ENCODE measurements at regions not wholly inside any gene's neighbourhood (a gene's known extent, or its start where the extent isn't known, plus 50 kb on each side); places are given as distances from the start of the nearest gene placed in this dataset.

GRCh38 chr1:8267307-8267706 is 50.6 kb upstream of the SLC45A1 start:
- Histone ChIP-seq H3K27me3 (ENCODE audit: control insufficient read depth, insufficient read depth, low read length) (no peaks in the 10 kb centered on the region), H3K4me1 (ENCODE audit: control insufficient read depth, insufficient read depth, low read length) (no peaks in the 10 kb centered on the region), H3K4me3 (ENCODE audit: low read length) (no peak overlapping the region), H3K36me3 (ENCODE audit: control insufficient read depth, insufficient read depth, low read length) (no peaks in the 10 kb centered on the region), H3K9me3 (replicated peaks; ENCODE audit: control insufficient read depth, low read depth, low read length) (no peaks in the 10 kb centered on the region), H3K27ac (ENCODE audit: low read length) (no peak overlapping the region)
- no peak for DNase-seq
- WGBS (ENCODE audit: insufficient coverage) = 38% methylated on average over 2 of the region's 5 CpGs

- Histone ChIP-seq H3K4me3 (ENCODE audit: low read length) (no peak overlapping the region), H3K27ac (ENCODE audit: low read length) (peak overlapping the region; percentile 13), H3K36me3 (ENCODE audit: control insufficient read depth, insufficient read depth, low read length) (no peaks in the 10 kb centered on the region), H3K9me3 (replicated peaks; ENCODE audit: control insufficient read depth, low read depth, low read length) (no peaks in the 10 kb centered on the region), H3K27me3 (ENCODE audit: control insufficient read depth, insufficient read depth, low read length) (no peaks in the 10 kb centered on the region), H3K4me1 (ENCODE audit: control insufficient read depth, insufficient read depth, low read length) (no peaks in the 10 kb centered on the region)
- WGBS (ENCODE audit: insufficient coverage) = no CpG with 5 or more reads among the region's 8 CpGs
- no peak for DNase-seq
These were observed 51.3 kb upstream of the SLC45A1 start for GRCh38 chr1:8266436-8267165.

GRCh38 chr1:8263791-8264190 is 54.1 kb upstream of the SLC45A1 start:
- Histone ChIP-seq H3K9me3 (replicated peaks; ENCODE audit: control insufficient read depth, low read depth, low read length) (no peaks in the 10 kb centered on the region), H3K4me1 (ENCODE audit: control insufficient read depth, insufficient read depth, low read length) (no peaks in the 10 kb centered on the region), H3K36me3 (ENCODE audit: control insufficient read depth, insufficient read depth, low read length) (no peaks in the 10 kb centered on the region), H3K27me3 (ENCODE audit: control insufficient read depth, insufficient read depth, low read length) (no peaks in the 10 kb centered on the region), H3K4me3 (ENCODE audit: low read length) (no peak overlapping the region), H3K27ac (ENCODE audit: low read length) (no peak overlapping the region)
- DNase-seq = no peak
- 90% methylated on average over 2 of the region's 4 CpGs for WGBS (ENCODE audit: insufficient coverage)

GRCh38 chr1:8261398-8261762 is 56.5 kb upstream of the SLC45A1 start:
- Histone ChIP-seq H3K36me3 (ENCODE audit: control insufficient read depth, insufficient read depth, low read length) (no peaks in the 10 kb centered on the region), H3K4me1 (ENCODE audit: control insufficient read depth, insufficient read depth, low read length) (no peaks in the 10 kb centered on the region), H3K9me3 (replicated peaks; ENCODE audit: control insufficient read depth, low read depth, low read length) (no peaks in the 10 kb centered on the region), H3K27ac (ENCODE audit: low read length) (no peak overlapping the region), H3K4me3 (ENCODE audit: low read length) (no peak overlapping the region), H3K27me3 (ENCODE audit: control insufficient read depth, insufficient read depth, low read length) (no peaks in the 10 kb centered on the region)
- no CpG with 5 or more reads among the region's 1 CpG for WGBS (ENCODE audit: insufficient coverage)
- no peak for DNase-seq

GRCh38 chr1:8259498-8260290 is 58.2 kb upstream of the SLC45A1 start:
- no peak for DNase-seq
- WGBS (ENCODE audit: insufficient coverage) = 25% methylated on average over 13 of the region's 13 CpGs
- Histone ChIP-seq H3K4me1 (ENCODE audit: control insufficient read depth, insufficient read depth, low read length) (no peaks in the 10 kb centered on the region), H3K36me3 (ENCODE audit: control insufficient read depth, insufficient read depth, low read length) (no peaks in the 10 kb centered on the region), H3K4me3 (ENCODE audit: low read length) (no peak overlapping the region), H3K9me3 (replicated peaks; ENCODE audit: control insufficient read depth, low read depth, low read length) (no peaks in the 10 kb centered on the region), H3K27me3 (ENCODE audit: control insufficient read depth, insufficient read depth, low read length) (no peaks in the 10 kb centered on the region), H3K27ac (ENCODE audit: low read length) (no peak overlapping the region)

- Histone ChIP-seq H3K27me3 (ENCODE audit: control insufficient read depth, insufficient read depth, low read length) (no peaks in the 10 kb centered on the region), H3K4me1 (ENCODE audit: control insufficient read depth, insufficient read depth, low read length) (no peaks in the 10 kb centered on the region), H3K9me3 (replicated peaks; ENCODE audit: control insufficient read depth, low read depth, low read length) (no peaks in the 10 kb centered on the region), H3K27ac (ENCODE audit: low read length) (no peak overlapping the region), H3K36me3 (ENCODE audit: control insufficient read depth, insufficient read depth, low read length) (no peaks in the 10 kb centered on the region), H3K4me3 (ENCODE audit: low read length) (no peak overlapping the region)
- WGBS (ENCODE audit: insufficient coverage) = 86% methylated on average over 7 of the region's 7 CpGs
- DNase-seq = no peak
These were observed 60.3 kb upstream of the SLC45A1 start for GRCh38 chr1:8257621-8258020.

GRCh38 chr1:8256321-8256720 is 61.6 kb upstream of the SLC45A1 start:
- DNase-seq = no peak
- 97% methylated on average over 7 of the region's 7 CpGs for WGBS (ENCODE audit: insufficient coverage)
- Histone ChIP-seq H3K4me3 (ENCODE audit: low read length) (no peak overlapping the region), H3K9me3 (replicated peaks; ENCODE audit: control insufficient read depth, low read depth, low read length) (no peaks in the 10 kb centered on the region), H3K4me1 (ENCODE audit: control insufficient read depth, insufficient read depth, low read length) (no peaks in the 10 kb centered on the region), H3K27me3 (ENCODE audit: control insufficient read depth, insufficient read depth, low read length) (no peaks in the 10 kb centered on the region), H3K36me3 (ENCODE audit: control insufficient read depth, insufficient read depth, low read length) (no peaks in the 10 kb centered on the region), H3K27ac (ENCODE audit: low read length) (no peak overlapping the region)

- Histone ChIP-seq H3K36me3 (ENCODE audit: control insufficient read depth, insufficient read depth, low read length) (no peaks in the 10 kb centered on the region), H3K27me3 (ENCODE audit: control insufficient read depth, insufficient read depth, low read length) (no peaks in the 10 kb centered on the region), H3K9me3 (replicated peaks; ENCODE audit: control insufficient read depth, low read depth, low read length) (no peaks in the 10 kb centered on the region), H3K27ac (ENCODE audit: low read length) (no peak overlapping the region), H3K4me1 (ENCODE audit: control insufficient read depth, insufficient read depth, low read length) (no peaks in the 10 kb centered on the region), H3K4me3 (ENCODE audit: low read length) (no peak overlapping the region)
- DNase-seq = no peak
- WGBS (ENCODE audit: insufficient coverage) = 83% methylated on average over 3 of the region's 5 CpGs
These were observed 62.2 kb upstream of the SLC45A1 start for GRCh38 chr1:8255712-8256111.

GRCh38 chr1:8252266-8252951 is 65.5 kb upstream of the SLC45A1 start:
- Histone ChIP-seq H3K9me3 (replicated peaks; ENCODE audit: control insufficient read depth, low read depth, low read length) (no peaks in the 10 kb centered on the region), H3K4me3 (ENCODE audit: low read length) (no peak overlapping the region), H3K36me3 (ENCODE audit: control insufficient read depth, insufficient read depth, low read length) (no peaks in the 10 kb centered on the region), H3K4me1 (ENCODE audit: control insufficient read depth, insufficient read depth, low read length) (no peaks in the 10 kb centered on the region), H3K27me3 (ENCODE audit: control insufficient read depth, insufficient read depth, low read length) (no peaks in the 10 kb centered on the region), H3K27ac (ENCODE audit: low read length) (no peak overlapping the region)
- no peak for DNase-seq
- WGBS (ENCODE audit: insufficient coverage) = 80% methylated on average over 9 of the region's 13 CpGs

- Histone ChIP-seq H3K27me3 (ENCODE audit: control insufficient read depth, insufficient read depth, low read length) (no peaks in the 10 kb centered on the region), H3K36me3 (ENCODE audit: control insufficient read depth, insufficient read depth, low read length) (no peaks in the 10 kb centered on the region), H3K27ac (ENCODE audit: low read length) (no peak overlapping the region), H3K4me3 (ENCODE audit: low read length) (no peak overlapping the region), H3K9me3 (replicated peaks; ENCODE audit: control insufficient read depth, low read depth, low read length) (no peaks in the 10 kb centered on the region), H3K4me1 (ENCODE audit: control insufficient read depth, insufficient read depth, low read length) (no peaks in the 10 kb centered on the region)
- DNase-seq = no peak
- no CpG with 5 or more reads among the region's 9 CpGs for WGBS (ENCODE audit: insufficient coverage)
These were observed 66.3 kb upstream of the SLC45A1 start for GRCh38 chr1:8251635-8252034.
